Right lobe of liver (tissue), 4 donors: ENCODE measurements at regions not wholly inside any gene's neighbourhood (a gene's known extent, or its start where the extent isn't known, plus 50 kb on each side); places are given as distances from the start of the nearest gene placed in this dataset.

ENCODE experiments used
- POLR2A ChIP-seq: fragments of 450-650 bp; IDR thresholded peaks from one replicate; pipeline ENCODE4 v1.6.1; 2017; ENCODE audit warnings: antibody characterized with exemption, mild to moderate bottlenecking
- TF ChIP-seq, protein P1 (sequence below), 4 donors: fragments of 200-600 bp in 3 of 4; fragments of 450-650 bp in 1 of 4; IDR thresholded peaks; one replicate each; pipeline versions ENCODE4 v1.5.1 to v1.8.0; 2016 to 2022; ENCODE audit warnings: antibody characterized with exemption in 4 of 4, mild to moderate bottlenecking in 2 of 4
- donor health status: DM: no; HTN: no; CAD: no.
- donor health status: DM: no; HTN: no; CAD: no.
- donor health status: DM: no; HTN: yes; CAD: no.

DNA sequence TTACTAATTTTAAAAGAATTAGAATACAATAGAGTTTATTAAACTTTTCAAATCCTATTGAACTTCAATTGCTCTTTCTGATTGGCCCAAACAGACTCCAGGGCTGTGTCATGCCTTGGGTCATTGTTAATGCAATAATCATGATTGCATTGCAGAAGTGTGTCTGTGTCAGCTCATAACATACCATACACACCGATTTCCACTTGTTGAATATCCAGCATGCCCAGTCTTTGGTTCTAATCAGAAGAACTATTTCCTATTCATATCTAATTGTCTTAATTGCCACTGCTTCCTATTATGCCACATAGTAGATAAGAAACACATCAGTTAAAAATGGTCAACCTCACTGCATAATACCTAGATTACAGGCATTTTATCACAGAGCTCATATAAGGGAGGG lies 106.1 kb upstream of the JAG1 start:
- TF ChIP-seq, protein P1, sequence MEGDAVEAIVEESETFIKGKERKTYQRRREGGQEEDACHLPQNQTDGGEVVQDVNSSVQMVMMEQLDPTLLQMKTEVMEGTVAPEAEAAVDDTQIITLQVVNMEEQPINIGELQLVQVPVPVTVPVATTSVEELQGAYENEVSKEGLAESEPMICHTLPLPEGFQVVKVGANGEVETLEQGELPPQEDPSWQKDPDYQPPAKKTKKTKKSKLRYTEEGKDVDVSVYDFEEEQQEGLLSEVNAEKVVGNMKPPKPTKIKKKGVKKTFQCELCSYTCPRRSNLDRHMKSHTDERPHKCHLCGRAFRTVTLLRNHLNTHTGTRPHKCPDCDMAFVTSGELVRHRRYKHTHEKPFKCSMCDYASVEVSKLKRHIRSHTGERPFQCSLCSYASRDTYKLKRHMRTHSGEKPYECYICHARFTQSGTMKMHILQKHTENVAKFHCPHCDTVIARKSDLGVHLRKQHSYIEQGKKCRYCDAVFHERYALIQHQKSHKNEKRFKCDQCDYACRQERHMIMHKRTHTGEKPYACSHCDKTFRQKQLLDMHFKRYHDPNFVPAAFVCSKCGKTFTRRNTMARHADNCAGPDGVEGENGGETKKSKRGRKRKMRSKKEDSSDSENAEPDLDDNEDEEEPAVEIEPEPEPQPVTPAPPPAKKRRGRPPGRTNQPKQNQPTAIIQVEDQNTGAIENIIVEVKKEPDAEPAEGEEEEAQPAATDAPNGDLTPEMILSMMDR (IDR thresholded peaks at IDR 0.05): no peak
- TF ChIP-seq POLR2A: no peak
